CD4-positive, alpha-beta T cell treated with Interleukin-15 for 4 hours (primary cell): ENCODE measurements at regions not wholly inside any gene's neighbourhood (a gene's known extent, or its start where the extent isn't known, plus 50 kb on each side); places are given as distances from the start of the nearest gene placed in this dataset.
"Not testable (repeated sequence)": the region's sequence is repeated elsewhere in the genome, so short reads cannot be mapped to it uniquely, and the experiment has no call there.

ENCODE experiments used
- DNase-seq: peaks from one replicate; pipeline ENCODE4 v3.0.0-alpha.2; 2020; ENCODE audit warnings: low spot score

- not testable (repeated sequence) for DNase-seq
Measured at GRCh38 chr12:46619474-46619873, 206.3 kb downstream of the SLC38A4 start.

- not testable (repeated sequence) for DNase-seq
Measured at GRCh38 chr12:46617737-46618136, 208.1 kb downstream of the SLC38A4 start.

- no peak for DNase-seq
Measured at GRCh38 chr12:46617167-46617566, 208.6 kb downstream of the SLC38A4 start.

- no peak for DNase-seq
Measured at GRCh38 chr12:46610754-46611153, 215.0 kb downstream of the SLC38A4 start.

- DNase-seq, result no peak
Measured at GRCh38 chr12:46609674-46610073, 216.1 kb downstream of the SLC38A4 start.

GRCh38 chr12:46609273-46609623 is 216.5 kb downstream of the SLC38A4 start:
- DNase-seq, result peak; percentile 9

GRCh38 chr12:46608431-46609272 is 217.1 kb downstream of the SLC38A4 start:
- no peak for DNase-seq

GRCh38 chr12:46604684-46605083 is 221.1 kb downstream of the SLC38A4 start:
- no peak for DNase-seq

- no peak for DNase-seq
Measured at GRCh38 chr12:46603776-46604456, 221.9 kb downstream of the SLC38A4 start.

- no peak for DNase-seq
Measured at GRCh38 chr12:46602474-46602873, 223.3 kb downstream of the SLC38A4 start.

- no peak for DNase-seq
Measured at GRCh38 chr12:46590991-46591703, 218.6 kb upstream of the SLC38A2 start.

- peak; percentile 19 for DNase-seq
Measured at GRCh38 chr12:46585854-46586621, 213.5 kb upstream of the SLC38A2 start.

- not testable (repeated sequence) for DNase-seq
Measured at GRCh38 chr12:46584098-46584497, 211.5 kb upstream of the SLC38A2 start.

- not testable (repeated sequence) for DNase-seq
Measured at GRCh38 chr12:46581990-46582389, 209.4 kb upstream of the SLC38A2 start.

- DNase-seq, result no peak
Measured at GRCh38 chr12:46580445-46580844, 207.9 kb upstream of the SLC38A2 start.

- DNase-seq, result no peak
Measured at GRCh38 chr12:46579474-46579873, 206.9 kb upstream of the SLC38A2 start.

- no peak for DNase-seq
Measured at GRCh38 chr12:46578190-46578982, 205.8 kb upstream of the SLC38A2 start.

- DNase-seq, result no peak
Measured at GRCh38 chr12:46577063-46577776, 204.6 kb upstream of the SLC38A2 start.

- DNase-seq, result no peak
Measured at GRCh38 chr12:46574847-46575246, 202.3 kb upstream of the SLC38A2 start.

- DNase-seq, result no peak
Measured at GRCh38 chr12:46573347-46573658, 200.7 kb upstream of the SLC38A2 start.
